ENCODE measurements at regions not wholly inside any gene's neighbourhood (a gene's known extent, or its start where the extent isn't known, plus 50 kb on each side); places are given as distances from the start of the nearest gene placed in this dataset.

GRCh38 chr14:101017806-101018560, 114.5 kb upstream of the RTL1 start:
- H3K4me1 ChIP-seq = no peaks in the 10 kb centered on the region
- DNase-seq (ENCODE audit: low spot score) = peak; percentile 34
- H3K4me3 ChIP-seq = no peak overlapping the region
- H3K27me3 ChIP-seq = no peaks in the 10 kb centered on the region
- TF ChIP-seq CTCF (IDR thresholded peaks at IDR 0.05) = no peak
- no peak overlapping the region for H3K27ac ChIP-seq
- H3K36me3 ChIP-seq = no peaks in the 10 kb centered on the region
- H3K9me3 ChIP-seq = peaks cover 0 to under 1% of the 10 kb centered on the region in 2 donors

GRCh38 chr14:101018561-101019290, 115.2 kb upstream of the RTL1 start:
- H3K9me3 ChIP-seq = no peaks in the 10 kb centered on the region
- H3K27me3 ChIP-seq = no peaks in the 10 kb centered on the region
- no peak for TF ChIP-seq CTCF (IDR thresholded peaks at IDR 0.05)
- no peak overlapping the region for H3K27ac ChIP-seq
- no peaks in the 10 kb centered on the region for H3K36me3 ChIP-seq
- H3K4me1 ChIP-seq = no peaks in the 10 kb centered on the region
- no peak overlapping the region for H3K4me3 ChIP-seq
- DNase-seq (ENCODE audit: low spot score) = peak; percentile 18

GRCh38 chr14:101019541-101019940, 116.0 kb upstream of the RTL1 start:
- no peak overlapping the region for H3K4me3 ChIP-seq
- no peak for DNase-seq (ENCODE audit: low spot score)
- no peak for TF ChIP-seq CTCF (IDR thresholded peaks at IDR 0.05)
- H3K27me3 ChIP-seq = no peaks in the 10 kb centered on the region
- H3K27ac ChIP-seq = no peak overlapping the region
- H3K36me3 ChIP-seq = no peaks in the 10 kb centered on the region
- no peaks in the 10 kb centered on the region for H3K4me1 ChIP-seq
- no peaks in the 10 kb centered on the region for H3K9me3 ChIP-seq

- Histone ChIP-seq H3K27ac (no peak overlapping the region), H3K27me3 (no peaks in the 10 kb centered on the region), H3K9me3 (no peaks in the 10 kb centered on the region), H3K36me3 (no peaks in the 10 kb centered on the region), H3K4me3 (no peak overlapping the region), H3K4me1 (no peaks in the 10 kb centered on the region)
- no peak for TF ChIP-seq CTCF (IDR thresholded peaks at IDR 0.05)
- DNase-seq (ENCODE audit: low spot score) = peak; percentile 40
Measured at GRCh38 chr14:101019990-101020710, 116.6 kb upstream of the RTL1 start.

GRCh38 chr14:101020834-101021370, 117.4 kb upstream of the RTL1 start:
- no peak overlapping the region for H3K27ac ChIP-seq
- DNase-seq (ENCODE audit: low spot score) = peak; percentile 23
- H3K4me1 ChIP-seq = no peaks in the 10 kb centered on the region
- H3K4me3 ChIP-seq = no peak overlapping the region
- H3K9me3 ChIP-seq = no peaks in the 10 kb centered on the region
- no peaks in the 10 kb centered on the region for H3K27me3 ChIP-seq
- H3K36me3 ChIP-seq = no peaks in the 10 kb centered on the region
- no peak for TF ChIP-seq CTCF (IDR thresholded peaks at IDR 0.05)

All from right atrium auricular region (tissue), 2 donors.